Esophagus squamous epithelium (tissue), 4 donors: ENCODE measurements at regions not wholly inside any gene's neighbourhood (a gene's known extent, or its start where the extent isn't known, plus 50 kb on each side); places are given as distances from the start of the nearest gene placed in this dataset.

Experiments used
- CTCF ChIP-seq, 6 experiments: fragments of 450-650 bp in 4 of 6; fragments of 200-600 bp in 2 of 6; sonication (generic) in 2 of 6; IDR thresholded peaks; one replicate each; pipeline ENCODE4 v1.5.1; 2016 to 2019; ENCODE audit warnings: antibody characterized with exemption in 6 of 6, mild to moderate bottlenecking in 4 of 6, moderate library complexity in 4 of 6
- POLR2A ChIP-seq, 4 donors: fragments of 450-650 bp; IDR thresholded peaks; one replicate each; pipeline ENCODE4 v1.6.1; 2017; ENCODE audit warnings: antibody characterized with exemption in 4 of 4, mild to moderate bottlenecking in 4 of 4, moderate library complexity in 3 of 4

- TF ChIP-seq CTCF (IDR thresholded peaks at IDR 0.05) = no peak
- TF ChIP-seq POLR2A (IDR thresholded peaks at IDR 0.05) = no peak
These were observed 70.4 kb upstream of the HDAC4 start for GRCh38 chr2:239471011-239471792.
